ENCODE measurements at regions not wholly inside any gene's neighbourhood (a gene's known extent, or its start where the extent isn't known, plus 50 kb on each side); places are given as distances from the start of the nearest gene placed in this dataset.

GRCh38 chr2:15719566-15720313, 128.1 kb downstream of the DDX1 start:
- no peak for DNase-seq (ENCODE audit: low read depth)

- DNase-seq (ENCODE audit: low read depth), result no peak
Observed at GRCh38 chr2:15720561-15721307, 129.1 kb downstream of the DDX1 start.

GRCh38 chr2:15721411-15722067, 129.9 kb downstream of the DDX1 start:
- DNase-seq (ENCODE audit: low read depth), result no peak

- no peak for DNase-seq (ENCODE audit: low read depth)
Observed at GRCh38 chr2:15722980-15723379, 131.3 kb downstream of the DDX1 start.

- DNase-seq (ENCODE audit: low read depth), result no peak
Observed at GRCh38 chr2:15724235-15724634, 132.6 kb downstream of the DDX1 start.

GRCh38 chr2:15725101-15725781, 133.6 kb downstream of the DDX1 start:
- DNase-seq (ENCODE audit: low read depth), result no peak

GRCh38 chr2:15725782-15726112, 134.1 kb downstream of the DDX1 start:
- DNase-seq (ENCODE audit: low read depth), result no peak

- DNase-seq (ENCODE audit: low read depth), result no peak
Observed at GRCh38 chr2:15726321-15727057, 134.8 kb downstream of the DDX1 start.

- DNase-seq (ENCODE audit: low read depth), result no peak
Observed at GRCh38 chr2:15727396-15728244, 136.0 kb downstream of the DDX1 start.

- no peak for DNase-seq (ENCODE audit: low read depth)
Observed at GRCh38 chr2:15728245-15728938, 136.7 kb downstream of the DDX1 start.

- DNase-seq (ENCODE audit: low read depth), result no peak
Observed at GRCh38 chr2:15729001-15729400, 137.3 kb downstream of the DDX1 start.

GRCh38 chr2:15729709-15730544, 138.3 kb downstream of the DDX1 start:
- DNase-seq (ENCODE audit: low read depth), result no peak

- DNase-seq (ENCODE audit: low read depth), result peak; percentile 79
Observed at GRCh38 chr2:15730545-15731212, 139.0 kb downstream of the DDX1 start.

GRCh38 chr2:15731213-15731888, 139.7 kb downstream of the DDX1 start:
- no peak for DNase-seq (ENCODE audit: low read depth)

- DNase-seq (ENCODE audit: low read depth), result no peak
Observed at GRCh38 chr2:15731889-15732271, 140.2 kb downstream of the DDX1 start.

- no peak for DNase-seq (ENCODE audit: low read depth)
Observed at GRCh38 chr2:15732341-15733077, 140.8 kb downstream of the DDX1 start.

- DNase-seq (ENCODE audit: low read depth), result no peak
Observed at GRCh38 chr2:15733867-15734673, 142.4 kb downstream of the DDX1 start.

Measured in GM04504 (cell line).